Mesendoderm (in vitro differentiated cells): ENCODE measurements at regions not wholly inside any gene's neighbourhood (a gene's known extent, or its start where the extent isn't known, plus 50 kb on each side); places are given as distances from the start of the nearest gene placed in this dataset.

ENCODE experiments used
- DNase-seq: peaks from one replicate; pipeline ENCODE4 v3.0.0; 2013
- H2AK5ac ChIP-seq: 2 replicates; pipeline ENCODE4 v1.6.1; 2013; ENCODE audit warnings: low read length, inconsistent platforms
- H2BK120ac ChIP-seq: 2 replicates; pipeline ENCODE4 v1.6.1; 2013; ENCODE audit warnings: low read depth, mild to moderate bottlenecking, low read length, moderate library complexity, mixed read lengths
- H2BK15ac ChIP-seq: replicated peaks from 2 replicates; pipeline ENCODE4 v1.6.1; 2013; ENCODE audit warnings: low read depth, mild to moderate bottlenecking, moderate library complexity
- H2BK5ac ChIP-seq: 2 replicates; pipeline ENCODE4 v1.6.1; 2013; ENCODE audit warnings: low read length, inconsistent platforms
- H3K18ac ChIP-seq: 2 replicates; pipeline ENCODE4 v1.6.1; 2013; ENCODE audit warnings: mild to moderate bottlenecking, low read length, mixed read lengths
- H3K23ac ChIP-seq: one replicate; pipeline ENCODE4 v1.6.1; 2013; ENCODE audit warnings: low read length
- H3K27ac ChIP-seq: 2 replicates; pipeline ENCODE4 v1.5.1; 2013; ENCODE audit warnings: low read depth, mild to moderate bottlenecking, inconsistent platforms, low read length, moderate library complexity
- H3K27me3 ChIP-seq: 2 replicates; pipeline ENCODE4 v1.6.1; 2013; ENCODE audit warnings: low read length, control low read depth, mild to moderate bottlenecking, inconsistent platforms; ENCODE audit not compliant: insufficient read depth, poor library complexity
- H3K36me3 ChIP-seq: 2 replicates; pipeline ENCODE4 v1.6.1; 2013; ENCODE audit warnings: low read length, inconsistent platforms; ENCODE audit not compliant: control insufficient read depth, insufficient read depth
- H3K4ac ChIP-seq: one replicate; pipeline ENCODE4 v1.6.1; 2013; ENCODE audit warnings: low read depth, mild to moderate bottlenecking, low read length, moderate library complexity
- H3K4me1 ChIP-seq: 2 replicates; pipeline ENCODE4 v1.6.1; 2013; ENCODE audit warnings: low read depth, low read length, inconsistent platforms; ENCODE audit not compliant: control insufficient read depth
- H3K4me2 ChIP-seq: 2 replicates; pipeline ENCODE4 v1.6.1; 2013; ENCODE audit warnings: low read length
- H3K4me3 ChIP-seq: 2 replicates; pipeline ENCODE4 v1.5.1; 2013; ENCODE audit warnings: mild to moderate bottlenecking, low read length
- H3K56ac ChIP-seq: one replicate; pipeline ENCODE4 v1.6.1; 2013; ENCODE audit warnings: low read length
- H3K79me1 ChIP-seq: 2 replicates; pipeline ENCODE4 v1.6.1; 2013; ENCODE audit warnings: low read length, inconsistent platforms
- H3K79me2 ChIP-seq: 2 replicates; pipeline ENCODE4 v1.6.1; 2013; ENCODE audit warnings: mild to moderate bottlenecking, low read length; ENCODE audit not compliant: control insufficient read depth, insufficient read depth
- H3K9ac ChIP-seq: 2 replicates; pipeline ENCODE4 v1.6.1; 2013; ENCODE audit warnings: low read length, inconsistent platforms
- H4K5ac ChIP-seq: one replicate; pipeline ENCODE4 v1.6.1; 2013; ENCODE audit warnings: low read length
- H4K8ac ChIP-seq: one replicate; pipeline ENCODE4 v1.6.1; 2013; ENCODE audit warnings: low read depth, mild to moderate bottlenecking, control low read depth, low read length, moderate library complexity
- WGBS: extraction: QIAGEN DNeasy Blood & Tissue Kit; methylation state at CpG from one replicate; pipeline ENCODE4 v1.1.7; 2013; ENCODE audit warnings: low lambda C conversion rate, missing lambda C conversion rate; ENCODE audit not compliant: insufficient coverage; ENCODE audit errors: extremely low coverage; 5-methylcytosine and 5-hydroxymethylcytosine counted together

- no peak overlapping the region for H3K56ac ChIP-seq
- H3K4ac ChIP-seq, result no peak overlapping the region
- no peak overlapping the region for H4K8ac ChIP-seq
- H3K4me3 ChIP-seq, result no peak overlapping the region
- H2BK15ac ChIP-seq, result no peak overlapping the region
- no peak for DNase-seq
- H2BK5ac ChIP-seq, result no peak overlapping the region
- H3K27me3 ChIP-seq, result no peaks in the 10 kb centered on the region
- no peaks in the 10 kb centered on the region for H3K79me2 ChIP-seq
- no peak overlapping the region for H3K18ac ChIP-seq
- H3K27ac ChIP-seq, result no peak overlapping the region
- H2BK120ac ChIP-seq, result no peak overlapping the region
- no peak overlapping the region for H3K4me2 ChIP-seq
- H3K79me1 ChIP-seq, result no peaks in the 10 kb centered on the region
- H3K36me3 ChIP-seq, result no peaks in the 10 kb centered on the region
- H3K23ac ChIP-seq, result no peak overlapping the region
- no peak overlapping the region for H2AK5ac ChIP-seq
- H3K4me1 ChIP-seq, result peaks cover 14% of the 10 kb centered on the region
- no peak overlapping the region for H3K9ac ChIP-seq
- WGBS, result no CpG with 5 or more reads among the region's 5 CpGs
- no peak overlapping the region for H4K5ac ChIP-seq
Observed at GRCh38 chr7:106968160-106968559, 76.3 kb upstream of the PRKAR2B start.

GRCh38 chr7:106978425-106979420, 65.8 kb upstream of the PRKAR2B start:
- Histone ChIP-seq H3K27ac (no peak overlapping the region), H3K4ac (no peak overlapping the region)
- no CpG with 5 or more reads among the region's 10 CpGs for WGBS

GRCh38 chr7:106979551-106980357, 64.8 kb upstream of the PRKAR2B start:
- Histone ChIP-seq H4K5ac (no peak overlapping the region), H3K4me3 (no peak overlapping the region), H3K27ac (no peak overlapping the region), H3K4me2 (no peak overlapping the region), H3K27me3 (no peaks in the 10 kb centered on the region), H3K4me1 (peaks cover 3% of the 10 kb centered on the region), H3K23ac (no peak overlapping the region), H3K36me3 (no peaks in the 10 kb centered on the region), H4K8ac (no peak overlapping the region), H2BK120ac (no peak overlapping the region), H3K4ac (no peak overlapping the region), H3K79me1 (no peaks in the 10 kb centered on the region), H2BK5ac (no peak overlapping the region), H3K79me2 (no peaks in the 10 kb centered on the region), H3K56ac (no peak overlapping the region), H3K18ac (peak overlapping the region; percentile 28), H2BK15ac (no peak overlapping the region), H2AK5ac (no peak overlapping the region), H3K9ac (no peak overlapping the region)
- peak; percentile 48 for DNase-seq
- WGBS, result no CpG with 5 or more reads among the region's 9 CpGs

More at GRCh38 chr7:106978425-106979420, 65.8 kb upstream of the PRKAR2B start:
- Histone ChIP-seq H3K9ac (no peak overlapping the region), H2BK5ac (no peak overlapping the region), H3K18ac (no peak overlapping the region), H3K56ac (no peak overlapping the region), H3K27me3 (no peaks in the 10 kb centered on the region), H3K79me2 (no peaks in the 10 kb centered on the region), H3K23ac (no peak overlapping the region), H2AK5ac (no peak overlapping the region), H3K4me2 (no peak overlapping the region), H2BK120ac (no peak overlapping the region), H3K4me1 (peaks cover 3% of the 10 kb centered on the region), H2BK15ac (no peak overlapping the region), H3K36me3 (no peaks in the 10 kb centered on the region), H3K4me3 (no peak overlapping the region), H4K5ac (no peak overlapping the region), H3K79me1 (no peaks in the 10 kb centered on the region), H4K8ac (no peak overlapping the region)
- peak; percentile 58 for DNase-seq

GRCh38 chr7:106980358-106980685, 64.2 kb upstream of the PRKAR2B start:
- no peak overlapping the region for H4K5ac ChIP-seq
- WGBS, result no CpG with 5 or more reads among the region's 3 CpGs

GRCh38 chr7:106982415-106982814, 62.1 kb upstream of the PRKAR2B start:
- no peak overlapping the region for H2BK5ac ChIP-seq
- no peak overlapping the region for H3K23ac ChIP-seq
- H2AK5ac ChIP-seq, result no peak overlapping the region
- H2BK15ac ChIP-seq, result no peak overlapping the region
- peaks cover 3% of the 10 kb centered on the region for H3K4me1 ChIP-seq
- no peak overlapping the region for H3K18ac ChIP-seq
- H3K79me1 ChIP-seq, result no peaks in the 10 kb centered on the region
- no peak overlapping the region for H4K8ac ChIP-seq
- H3K27ac ChIP-seq, result no peak overlapping the region
- DNase-seq, result no peak
- H3K27me3 ChIP-seq, result no peaks in the 10 kb centered on the region
- no peak overlapping the region for H3K4me2 ChIP-seq
- H3K4me3 ChIP-seq, result no peak overlapping the region
- no peaks in the 10 kb centered on the region for H3K36me3 ChIP-seq
- WGBS, result no CpG with 5 or more reads among the region's 7 CpGs
- H3K79me2 ChIP-seq, result no peaks in the 10 kb centered on the region
- no peak overlapping the region for H2BK120ac ChIP-seq
- no peak overlapping the region for H4K5ac ChIP-seq
- H3K9ac ChIP-seq, result no peak overlapping the region
- H3K4ac ChIP-seq, result no peak overlapping the region
- no peak overlapping the region for H3K56ac ChIP-seq

More at GRCh38 chr7:106980358-106980685, 64.2 kb upstream of the PRKAR2B start:
- H2BK120ac ChIP-seq, result no peak overlapping the region
- no peak overlapping the region for H2BK5ac ChIP-seq
- H3K4me2 ChIP-seq, result no peak overlapping the region
- no peak overlapping the region for H4K8ac ChIP-seq
- H3K27me3 ChIP-seq, result no peaks in the 10 kb centered on the region
- no peak overlapping the region for H3K4me3 ChIP-seq
- H3K79me2 ChIP-seq, result no peaks in the 10 kb centered on the region
- no peak overlapping the region for H2BK15ac ChIP-seq
- H3K4me1 ChIP-seq, result peaks cover 3% of the 10 kb centered on the region
- no peak overlapping the region for H3K18ac ChIP-seq
- H3K23ac ChIP-seq, result no peak overlapping the region
- H2AK5ac ChIP-seq, result no peak overlapping the region
- H3K56ac ChIP-seq, result no peak overlapping the region
- H3K79me1 ChIP-seq, result no peaks in the 10 kb centered on the region
- DNase-seq, result no peak
- H3K9ac ChIP-seq, result no peak overlapping the region
- H3K36me3 ChIP-seq, result no peaks in the 10 kb centered on the region
- no peak overlapping the region for H3K27ac ChIP-seq
- no peak overlapping the region for H3K4ac ChIP-seq
